NCI-H1105 (cell line): ENCODE measurements at regions not wholly inside any gene's neighbourhood (a gene's known extent, or its start where the extent isn't known, plus 50 kb on each side); places are given as distances from the start of the nearest gene placed in this dataset.

Experiments
- DNase-seq: peaks from one replicate; lab custom pipeline; 2025; lab: John Stamatoyannopoulos, UW

- no peak for DNase-seq
Observed at GRCh38 chr5:5005353-5005752, 134.8 kb upstream of the ADAMTS16 start.

- DNase-seq: no peak
Observed at GRCh38 chr5:5006548-5006947, 133.6 kb upstream of the ADAMTS16 start.

GRCh38 chr5:5009240-5009639, 130.9 kb upstream of the ADAMTS16 start:
- DNase-seq: no peak

- no peak for DNase-seq
Observed at GRCh38 chr5:5011151-5011550, 129.0 kb upstream of the ADAMTS16 start.

GRCh38 chr5:5014586-5015235, 125.4 kb upstream of the ADAMTS16 start:
- no peak for DNase-seq

- no peak for DNase-seq
Observed at GRCh38 chr5:5017827-5018577, 122.1 kb upstream of the ADAMTS16 start.

GRCh38 chr5:5018578-5018970, 121.6 kb upstream of the ADAMTS16 start:
- no peak for DNase-seq

- no peak for DNase-seq
Observed at GRCh38 chr5:5021436-5021835, 118.7 kb upstream of the ADAMTS16 start.

GRCh38 chr5:5025098-5025773, 114.9 kb upstream of the ADAMTS16 start:
- DNase-seq: no peak

- DNase-seq: peak; percentile 62
Observed at GRCh38 chr5:5025774-5026408, 114.2 kb upstream of the ADAMTS16 start.

- DNase-seq: no peak
Observed at GRCh38 chr5:5026409-5026785, 113.7 kb upstream of the ADAMTS16 start.

- DNase-seq: no peak
Observed at GRCh38 chr5:5031665-5032064, 108.5 kb upstream of the ADAMTS16 start.

GRCh38 chr5:5037674-5038073, 102.5 kb upstream of the ADAMTS16 start:
- DNase-seq: no peak

GRCh38 chr5:5039918-5040317, 100.2 kb upstream of the ADAMTS16 start:
- DNase-seq: no peak

- no peak for DNase-seq
Observed at GRCh38 chr5:5040712-5041111, 99.4 kb upstream of the ADAMTS16 start.

GRCh38 chr5:5042806-5043205, 97.3 kb upstream of the ADAMTS16 start:
- DNase-seq: no peak

- no peak for DNase-seq
Observed at GRCh38 chr5:5043346-5043745, 96.8 kb upstream of the ADAMTS16 start.

- DNase-seq: no peak
Observed at GRCh38 chr5:5044247-5044840, 95.8 kb upstream of the ADAMTS16 start.

GRCh38 chr5:5046680-5047502, 93.2 kb upstream of the ADAMTS16 start:
- no peak for DNase-seq

- no peak for DNase-seq
Observed at GRCh38 chr5:5050801-5051200, 89.3 kb upstream of the ADAMTS16 start.

- no peak for DNase-seq
Observed at GRCh38 chr5:5055712-5056111, 84.4 kb upstream of the ADAMTS16 start.
